Stimulated activated CD4-positive, alpha-beta T cell treated with anti-CD3 and anti-CD28 coated beads, Interleukin-12 subunit alpha, Interleukin-12 subunit beta, amount 100 ng/mL, for 24 hours (primary cell): ENCODE measurements at regions not wholly inside any gene's neighbourhood (a gene's known extent, or its start where the extent isn't known, plus 50 kb on each side); places are given as distances from the start of the nearest gene placed in this dataset.

ENCODE experiments used
- DNase-seq, 2 experiments: peaks; one replicate each; pipeline ENCODE4 v3.0.0-alpha.2; 2020; ENCODE audit warnings: low read depth in 2 of 2

GRCh38 chr6:170135821-170136471 lies 154.9 kb downstream of the DLL1 start:
- no peak for DNase-seq

DNA sequence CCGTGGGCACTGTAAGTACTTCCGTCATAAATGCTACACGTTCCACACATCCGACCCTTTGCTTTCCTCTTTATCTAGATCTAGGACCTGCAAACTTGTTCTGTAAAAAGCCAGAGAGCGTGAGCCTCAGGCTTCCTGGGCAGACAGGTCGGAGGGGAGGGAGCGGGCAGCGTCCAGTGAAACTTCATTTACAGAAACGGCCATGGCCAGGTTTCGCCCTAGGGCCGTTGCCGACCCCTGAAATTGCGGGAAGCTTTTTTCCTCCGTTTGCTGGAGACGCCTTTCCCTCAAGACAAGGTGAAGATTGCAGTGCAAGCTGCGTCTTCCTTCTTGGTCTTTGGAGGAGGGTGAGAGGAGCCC lies 155.4 kb downstream of the DLL1 start:
- DNase-seq = no peak

GRCh38 chr6:170134471-170135440 lies 156.1 kb downstream of the DLL1 start:
- no peak for DNase-seq

DNA sequence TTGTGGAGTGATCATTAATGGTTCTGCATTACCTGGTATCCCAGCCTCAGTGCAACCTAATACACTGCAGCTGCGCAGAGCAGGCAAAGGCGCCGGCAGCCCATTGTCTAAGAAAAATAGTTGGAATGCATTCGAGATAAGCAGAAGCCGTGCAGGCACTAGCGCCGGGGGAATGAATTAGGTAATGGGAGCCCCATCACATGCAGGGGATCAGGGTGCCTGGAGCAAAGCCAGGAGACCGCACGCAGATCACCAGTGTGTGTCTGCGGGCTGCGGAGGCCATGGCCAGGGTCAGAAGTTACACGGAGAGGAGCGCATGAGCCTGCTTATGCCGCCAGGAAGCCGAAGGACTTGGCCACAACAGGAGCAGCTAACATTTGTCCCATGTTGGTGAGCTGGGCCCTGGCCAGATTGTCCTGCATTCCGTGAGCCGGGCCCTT lies 156.8 kb downstream of the DLL1 start:
- DNase-seq = no peak

- DNase-seq = no peak
These were observed 158.3 kb downstream of the DLL1 start for GRCh38 chr6:170132561-170132991.

- DNase-seq = no peak
These were observed 158.8 kb downstream of the DLL1 start for GRCh38 chr6:170132011-170132521.

DNA sequence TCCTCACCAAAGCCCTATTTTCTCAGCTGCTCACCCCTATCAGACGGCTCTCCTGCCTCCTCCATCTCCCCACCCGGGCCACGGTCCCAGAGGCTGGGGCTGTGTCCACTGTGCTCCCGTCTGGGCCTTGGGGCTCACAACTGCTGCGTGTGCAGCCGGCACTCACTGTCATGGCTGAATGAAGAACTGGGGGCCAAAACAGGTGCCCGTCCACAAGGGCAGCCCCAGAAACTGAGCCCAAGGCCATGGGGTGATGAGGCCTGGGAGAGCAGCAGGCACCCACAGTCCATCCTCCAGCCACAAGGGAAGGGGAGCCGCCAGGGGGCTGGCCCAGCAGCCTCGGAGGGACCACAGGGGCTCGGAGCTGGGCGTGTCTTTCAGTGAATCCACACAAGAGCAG lies 159.5 kb downstream of the DLL1 start:
- no peak for DNase-seq

GRCh38 chr6:170130771-170131241 lies 160.1 kb downstream of the DLL1 start:
- DNase-seq = no peak

DNA sequence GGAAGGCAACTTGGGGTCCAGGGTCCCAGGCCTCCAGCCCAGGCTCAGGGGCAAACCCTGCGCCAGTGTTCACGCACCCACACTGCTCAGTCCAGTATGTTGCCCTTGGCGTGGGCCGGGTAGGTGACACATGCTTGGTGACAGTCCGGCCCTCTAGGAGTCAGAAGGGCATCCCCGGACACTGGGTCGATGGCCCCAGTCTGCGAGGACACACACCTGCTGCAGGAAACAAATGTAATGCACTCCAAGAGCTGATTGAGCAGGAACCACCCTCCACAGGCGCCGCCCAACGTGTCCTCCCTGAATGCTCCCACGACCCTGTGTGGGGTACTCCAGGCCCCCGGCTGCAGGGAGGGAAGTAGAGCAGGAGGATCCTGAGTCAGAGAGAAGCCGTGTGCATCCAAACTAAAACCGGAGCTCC lies 160.7 kb downstream of the DLL1 start:
- no peak for DNase-seq

DNA sequence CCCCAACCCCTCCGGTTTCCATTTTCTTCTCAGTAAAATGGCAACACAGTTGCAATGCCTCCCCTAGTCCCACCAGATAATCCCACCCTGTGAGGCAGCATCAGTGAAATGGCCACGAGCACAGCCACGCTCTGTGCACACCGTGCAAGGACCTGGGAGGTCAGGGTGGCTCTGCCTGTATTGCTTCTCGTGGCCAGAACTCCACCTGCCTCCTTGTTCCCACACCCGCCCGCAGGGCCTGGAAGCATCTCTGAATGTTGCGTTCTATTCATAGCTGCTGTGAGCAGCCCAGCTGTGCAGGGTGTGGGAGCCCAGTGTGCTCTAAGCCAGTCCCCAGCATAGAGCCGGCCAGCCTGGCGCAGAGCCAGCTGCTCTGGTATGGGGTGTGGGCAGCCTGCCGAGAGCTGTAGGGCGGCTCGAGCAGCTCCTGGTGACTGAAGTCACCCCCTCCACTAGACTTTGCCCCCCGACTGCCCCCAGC lies 161.1 kb downstream of the DLL1 start:
- no peak for DNase-seq

DNA sequence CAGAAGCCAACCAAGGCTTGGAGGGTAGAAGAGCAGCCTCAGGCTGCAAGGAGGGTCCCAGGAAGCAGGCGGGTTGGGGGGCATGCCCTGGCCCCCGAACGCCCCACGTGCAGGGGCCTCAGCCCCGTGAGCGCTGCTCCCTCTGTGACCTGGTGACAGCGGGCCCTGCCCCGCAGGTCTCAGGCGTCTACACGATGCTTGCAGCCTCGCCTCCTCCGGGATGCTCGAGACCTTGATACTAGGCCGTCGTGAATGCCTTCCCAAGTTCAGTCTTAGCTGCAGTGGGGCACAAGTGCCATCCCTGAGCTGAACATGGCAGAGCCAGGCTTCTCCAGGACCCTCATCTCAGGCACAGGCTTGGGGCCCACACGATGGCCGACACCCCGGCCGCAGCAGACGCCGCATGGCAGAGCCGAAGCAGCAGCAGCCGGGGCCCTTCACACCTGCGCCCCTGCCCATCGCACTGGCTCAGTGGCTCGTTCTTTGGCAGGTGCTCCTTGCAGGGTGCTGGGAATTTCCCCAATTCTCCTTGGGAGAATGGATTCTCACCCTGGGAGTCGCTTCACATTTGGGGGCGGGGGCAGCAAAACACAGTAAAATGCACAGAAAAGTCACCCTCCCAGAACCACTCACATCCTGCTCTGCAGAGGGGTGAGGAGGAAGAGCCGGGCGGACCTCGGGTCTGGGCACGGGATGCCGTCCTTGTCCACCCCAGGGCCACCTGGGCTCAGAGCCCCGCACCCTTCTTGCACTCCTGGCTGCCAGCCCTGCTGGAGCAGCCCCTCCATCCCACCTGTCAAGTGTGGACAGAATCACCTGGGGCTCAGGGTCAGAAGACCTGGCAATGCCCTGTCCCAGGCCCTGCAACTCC lies 161.8 kb downstream of the DLL1 start:
- no peak for DNase-seq

GRCh38 chr6:170128346-170128745 lies 162.5 kb downstream of the DLL1 start:
- DNase-seq = no peak

DNA sequence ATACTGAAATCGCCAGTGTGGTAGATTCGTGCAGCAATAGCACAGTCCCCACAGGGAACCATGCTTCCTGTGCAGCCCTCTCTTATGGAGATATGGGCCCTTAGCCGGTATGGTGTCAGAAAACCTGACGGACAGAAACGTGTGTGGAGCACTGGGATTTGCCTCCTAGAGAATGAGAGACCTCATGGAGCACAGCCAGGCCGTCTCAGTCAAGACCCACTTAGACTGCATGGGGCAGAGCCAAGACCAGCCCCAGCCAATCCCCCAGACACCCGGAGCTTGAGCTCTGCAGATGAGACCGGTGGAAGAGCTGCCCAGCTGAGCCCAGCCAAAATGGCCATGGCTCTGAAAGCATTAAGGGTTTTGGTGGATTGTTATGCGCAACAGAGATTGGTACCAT lies 163.7 kb downstream of the DLL1 start:
- no peak for DNase-seq

DNA sequence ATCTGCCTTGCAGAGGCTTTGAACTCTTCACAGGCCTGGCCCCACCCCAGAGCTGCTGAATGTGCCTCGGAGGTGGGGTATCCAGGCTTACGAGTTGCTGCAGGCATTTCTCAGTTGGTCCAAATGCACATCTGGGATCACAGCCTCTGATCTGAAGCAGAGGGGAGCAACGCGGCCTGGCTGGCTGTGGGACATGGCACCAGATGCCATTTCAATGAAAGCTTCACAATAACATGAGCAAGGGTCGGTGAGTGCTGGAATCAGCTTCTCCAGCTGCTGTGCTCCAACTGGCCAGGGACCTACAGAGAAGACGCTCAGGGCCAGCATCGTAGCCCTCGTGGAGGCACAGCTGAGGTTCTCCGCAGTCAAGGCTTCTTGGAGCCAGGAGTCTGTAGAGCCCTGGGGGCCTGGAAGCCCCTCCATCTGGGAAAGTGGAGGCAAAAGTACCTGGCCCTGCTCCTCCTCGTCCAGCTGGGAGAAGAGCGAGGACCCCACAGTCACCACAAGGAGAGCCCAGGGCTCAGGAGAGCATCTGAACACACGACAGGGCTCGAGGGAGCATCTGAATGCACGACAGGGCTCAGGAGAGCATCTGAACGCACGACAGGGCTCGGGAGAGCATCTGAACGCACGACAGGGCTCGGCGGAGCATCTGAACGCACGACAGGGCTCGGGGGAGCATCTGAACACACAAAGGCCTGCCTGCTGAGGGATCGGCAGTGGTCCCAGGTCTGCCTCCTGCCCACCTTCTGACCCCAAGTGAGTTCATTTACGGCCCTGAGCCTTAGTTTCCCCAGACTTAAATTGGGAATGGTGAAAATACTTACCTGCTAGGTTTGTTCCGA lies 165.2 kb downstream of the DLL1 start:
- DNase-seq = no peak

DNA sequence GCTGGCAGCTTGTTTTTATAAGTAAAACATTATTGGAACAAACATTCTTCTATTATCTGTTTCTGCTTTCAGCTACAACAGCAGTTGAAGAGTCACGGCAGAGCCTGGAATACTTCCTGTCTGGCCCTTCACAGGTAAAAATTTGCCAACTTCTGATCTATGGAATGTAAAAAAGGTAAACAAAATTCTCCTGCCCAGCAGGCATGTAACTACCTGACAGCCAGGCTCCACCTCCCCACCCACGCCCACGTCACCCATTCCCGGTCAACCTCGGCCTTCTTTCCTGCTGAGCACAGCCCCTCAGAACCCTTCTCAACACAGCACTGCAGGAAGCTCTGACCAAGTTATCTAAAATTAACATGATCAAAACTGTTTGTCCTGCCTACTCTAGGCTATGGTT lies 166.0 kb downstream of the DLL1 start:
- DNase-seq = no peak

DNA sequence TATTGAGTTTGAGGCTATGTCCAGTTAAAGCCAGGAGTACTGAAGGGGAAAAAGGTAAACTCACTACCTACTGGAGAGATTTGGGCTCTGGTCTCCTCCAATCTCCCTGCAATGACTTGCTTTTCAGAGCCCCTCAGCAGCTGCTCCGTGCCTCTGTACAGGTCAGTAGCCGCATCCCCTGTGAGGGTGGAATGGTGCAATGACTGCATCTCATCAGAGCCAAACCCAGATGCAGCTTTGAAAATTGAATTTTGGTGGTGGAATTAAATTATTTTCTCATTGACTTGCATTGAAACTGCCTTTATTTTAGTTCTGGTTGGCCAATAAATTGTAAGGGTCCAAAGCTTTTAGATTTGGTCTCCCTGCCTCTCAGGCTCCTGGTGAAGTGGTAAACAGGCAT lies 166.7 kb downstream of the DLL1 start:
- DNase-seq = no peak

GRCh38 chr6:170122651-170123050 lies 168.2 kb downstream of the DLL1 start:
- no peak for DNase-seq

GRCh38 chr6:170117111-170117972 lies 173.5 kb downstream of the DLL1 start:
- DNase-seq = no peak

DNA sequence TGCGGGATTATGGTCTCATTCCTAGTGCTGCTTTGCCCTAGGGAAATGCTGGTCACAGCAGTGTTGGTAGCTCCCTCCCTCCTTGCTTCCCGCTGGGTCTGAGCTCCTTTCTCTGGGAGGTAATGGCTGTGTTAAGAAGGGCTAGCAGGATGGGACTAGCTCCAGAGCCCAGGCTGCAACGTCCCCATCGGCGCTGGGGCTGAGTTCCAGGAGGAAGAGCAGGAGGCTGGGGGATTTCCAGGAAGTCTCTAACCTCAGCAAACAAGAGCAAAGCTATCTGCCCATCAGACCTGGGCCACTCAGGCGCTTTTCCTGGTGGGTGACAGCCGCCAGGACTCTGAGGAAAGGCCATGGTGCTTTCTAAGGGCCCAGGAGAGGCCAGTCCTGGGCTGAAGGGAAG lies 174.2 kb downstream of the DLL1 start:
- no peak for DNase-seq
